HG03469 (cell line): ENCODE measurements at regions not wholly inside any gene's neighbourhood (a gene's known extent, or its start where the extent isn't known, plus 50 kb on each side); places are given as distances from the start of the nearest gene placed in this dataset.
A peak's percentile ranks its signal among the peaks of the same experiment; 100 is the strongest.

Source experiments
- ATAC-seq: cut with Tn5 transposase; IDR thresholded peaks from one replicate; pipeline ENCODE4 v1.9.1; 2021; ENCODE audit warnings: mild to moderate bottlenecking, moderate library complexity, moderate number of reproducible peaks; ENCODE audit not compliant: unreplicated experiment

DNA sequence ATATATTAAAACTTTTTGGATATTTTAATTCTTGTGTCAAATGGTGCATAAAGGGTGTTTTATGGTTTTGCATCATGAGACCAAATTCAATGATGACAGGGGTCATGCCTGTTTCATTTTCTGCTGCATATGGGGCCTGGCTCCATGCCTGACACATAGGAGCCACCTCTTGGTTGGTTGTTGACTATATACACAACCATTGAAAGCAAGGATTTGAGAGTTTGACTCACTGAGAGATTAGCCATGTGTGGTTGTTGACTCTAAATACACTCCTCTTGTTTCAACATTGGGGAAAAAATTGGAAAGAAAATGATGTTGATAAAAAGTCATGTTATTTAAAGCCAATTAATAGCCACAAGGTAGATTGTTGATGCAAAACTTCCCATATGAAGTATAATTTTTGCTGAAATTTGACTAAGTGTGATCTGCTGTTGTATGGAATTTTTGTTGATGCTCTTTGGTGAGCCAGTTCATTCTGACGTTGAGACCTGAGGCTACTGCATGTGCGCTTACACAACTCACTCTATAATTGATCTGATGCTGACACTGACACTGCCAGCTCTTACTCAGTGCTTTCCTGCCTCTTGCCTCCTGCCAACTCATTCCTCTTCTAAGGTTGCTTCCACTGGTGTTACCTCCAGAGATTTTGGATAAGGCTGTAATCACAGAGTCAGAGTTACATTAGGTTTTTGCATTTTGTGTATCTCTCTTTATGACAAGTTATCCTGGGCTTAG lies 446.2 kb upstream of the SLC14A2 start:
- ATAC-seq: no peak

DNA sequence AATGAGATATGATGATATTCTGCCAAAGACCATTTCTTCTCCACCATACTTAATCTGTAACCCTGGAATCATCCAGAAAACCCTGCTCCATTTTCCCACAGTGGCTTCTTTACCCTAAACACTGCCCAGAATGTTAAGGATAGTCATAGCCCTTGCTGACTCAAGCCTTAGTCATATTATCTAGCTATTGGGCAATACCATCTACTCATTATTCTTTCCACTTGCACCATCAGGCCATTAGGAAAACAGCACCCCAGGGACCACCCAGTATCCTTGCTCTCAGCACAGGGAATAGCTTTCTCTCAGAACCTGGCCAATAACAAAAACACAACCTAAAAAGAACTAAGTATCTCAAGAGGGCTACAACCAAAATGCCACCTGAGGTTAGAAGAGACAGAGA lies 445.7 kb upstream of the SLC14A2 start:
- no peak for ATAC-seq

DNA sequence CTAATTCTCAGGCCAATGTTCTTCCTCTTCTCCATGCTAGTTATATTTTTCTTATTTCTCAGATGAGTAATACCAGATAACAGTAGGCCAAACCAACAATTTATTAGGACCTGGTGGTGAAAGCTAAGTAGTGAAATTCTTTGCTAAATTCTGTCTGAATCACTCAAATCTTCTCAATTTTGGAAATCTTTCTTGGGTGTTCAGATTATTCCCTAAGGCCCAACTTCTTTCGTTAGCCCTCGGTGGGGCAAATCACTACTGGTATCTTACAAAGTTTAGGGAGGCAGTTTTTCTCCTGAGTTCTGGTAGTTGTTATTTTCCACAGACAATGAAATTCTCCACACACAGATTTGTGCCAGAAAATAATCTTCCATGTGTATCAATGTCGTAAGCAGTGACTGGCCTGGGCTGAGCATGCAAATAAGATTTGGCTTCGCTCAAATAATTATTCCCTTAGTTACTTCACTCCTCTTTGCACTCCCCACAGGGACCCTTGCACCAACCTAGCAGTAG lies 443.5 kb upstream of the SLC14A2 start:
- ATAC-seq: no peak

DNA sequence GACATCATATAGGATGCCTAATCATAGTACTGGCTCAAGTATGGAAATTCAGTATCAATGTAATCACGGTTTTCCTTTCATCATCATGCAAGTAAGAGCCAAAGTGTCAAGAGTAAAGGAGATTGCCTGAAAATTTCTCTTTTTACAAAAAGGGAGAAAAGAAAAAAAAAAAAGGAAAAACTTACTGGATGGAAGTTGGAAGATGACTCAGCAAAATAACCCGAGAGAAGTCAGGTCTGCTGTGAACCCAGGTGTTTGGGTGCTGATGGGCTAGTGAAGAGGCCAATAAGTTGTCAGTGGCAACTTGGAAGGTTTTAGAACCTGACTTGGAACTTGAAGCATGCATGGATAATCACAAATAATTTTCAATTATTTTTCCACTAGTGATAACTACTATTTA lies 441.9 kb upstream of the SLC14A2 start:
- no peak for ATAC-seq

DNA sequence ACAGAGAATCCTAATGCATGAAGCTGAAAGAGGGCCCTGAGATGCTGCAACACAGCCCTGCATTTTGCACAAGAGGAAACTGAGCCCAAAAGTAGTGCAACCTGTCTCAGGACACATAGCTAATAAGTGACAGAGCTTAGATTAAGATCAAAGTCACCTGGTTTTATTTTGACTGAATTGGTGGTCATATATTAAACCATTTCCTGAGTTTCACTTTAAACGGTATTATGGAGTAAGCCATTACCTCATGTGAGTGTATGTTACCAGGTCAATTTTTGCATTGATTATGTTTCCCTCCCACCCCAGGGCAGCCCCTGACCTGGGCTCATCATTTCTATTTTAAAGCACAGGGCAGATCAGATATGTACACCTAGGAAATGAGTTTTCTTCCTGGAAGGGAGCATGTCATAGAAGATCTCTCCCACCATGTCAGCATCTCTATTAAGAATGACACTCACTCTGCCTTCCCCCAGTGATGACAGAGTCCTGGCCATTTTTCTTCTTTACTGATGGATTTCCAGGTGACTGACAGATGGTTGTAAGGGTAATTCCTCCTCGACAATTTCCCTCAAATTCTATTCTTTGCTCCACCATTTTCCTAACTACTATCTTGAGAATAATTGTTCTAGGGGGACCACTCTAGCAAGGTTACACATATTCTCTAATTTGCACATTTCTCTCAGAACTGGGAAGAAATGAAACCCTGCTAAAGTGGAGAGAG lies 441.3 kb upstream of the SLC14A2 start:
- no peak for ATAC-seq

DNA sequence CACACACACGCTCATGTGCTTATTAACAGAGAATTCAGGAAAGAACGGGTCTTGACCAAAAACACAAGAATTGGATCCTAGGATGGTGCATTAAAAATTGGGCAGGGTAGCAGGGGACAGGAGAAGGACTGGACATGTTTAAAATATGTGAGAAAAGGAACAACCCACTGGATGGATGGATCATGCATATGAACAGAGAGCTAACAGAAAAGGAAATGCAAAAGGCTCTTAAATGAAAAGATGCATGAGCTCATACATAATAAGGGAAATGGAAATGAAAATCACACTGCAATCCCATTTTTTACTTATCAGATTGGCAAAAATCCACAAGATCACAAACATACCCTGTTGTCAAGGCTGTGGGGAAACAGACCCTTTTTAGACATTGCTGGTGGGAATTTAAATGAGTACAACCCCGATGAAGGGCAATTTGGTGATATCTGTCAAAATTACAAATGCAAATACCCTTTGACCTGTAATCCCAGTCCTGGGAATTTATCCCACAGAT lies 440.6 kb upstream of the SLC14A2 start:
- ATAC-seq: no peak

DNA sequence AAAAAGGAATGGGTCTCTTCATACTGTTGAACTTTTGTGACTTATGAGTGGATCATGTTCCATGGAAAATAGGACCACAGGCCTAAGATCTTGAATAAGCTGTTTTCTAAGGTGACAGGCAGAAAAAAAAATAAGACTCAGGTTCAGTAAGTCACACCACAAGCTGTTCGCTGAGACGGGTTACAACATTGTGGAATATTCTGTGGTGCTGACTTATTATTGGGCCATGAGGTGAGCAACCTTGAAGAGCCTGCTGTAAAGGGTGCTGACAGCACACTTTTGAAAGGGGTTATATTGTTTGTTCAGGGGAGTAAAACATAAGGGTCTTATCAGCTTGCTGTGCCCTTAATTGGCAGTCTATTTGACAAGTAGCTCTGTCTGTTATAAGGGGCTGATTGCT lies 439.8 kb upstream of the SLC14A2 start:
- ATAC-seq: no peak

DNA sequence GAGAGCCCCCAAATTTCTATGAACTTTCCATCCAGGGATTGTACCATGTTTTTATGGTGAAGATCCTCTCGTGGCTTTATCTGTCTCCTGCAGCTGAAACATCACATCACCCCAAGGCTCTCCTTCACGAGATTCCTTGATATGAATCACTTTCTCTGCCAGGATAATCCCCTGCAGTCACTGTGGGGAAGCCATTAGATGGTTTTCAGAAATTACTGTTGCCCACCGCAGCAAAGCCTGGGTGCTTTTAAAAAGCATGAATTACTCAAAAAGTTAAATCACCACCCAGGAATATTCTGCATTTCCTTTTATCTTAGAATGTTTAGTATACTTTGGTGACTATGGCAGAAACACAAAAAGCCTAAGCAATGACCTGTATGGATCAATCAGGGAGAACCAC lies 428.4 kb upstream of the SLC14A2 start:
- ATAC-seq: no peak

DNA sequence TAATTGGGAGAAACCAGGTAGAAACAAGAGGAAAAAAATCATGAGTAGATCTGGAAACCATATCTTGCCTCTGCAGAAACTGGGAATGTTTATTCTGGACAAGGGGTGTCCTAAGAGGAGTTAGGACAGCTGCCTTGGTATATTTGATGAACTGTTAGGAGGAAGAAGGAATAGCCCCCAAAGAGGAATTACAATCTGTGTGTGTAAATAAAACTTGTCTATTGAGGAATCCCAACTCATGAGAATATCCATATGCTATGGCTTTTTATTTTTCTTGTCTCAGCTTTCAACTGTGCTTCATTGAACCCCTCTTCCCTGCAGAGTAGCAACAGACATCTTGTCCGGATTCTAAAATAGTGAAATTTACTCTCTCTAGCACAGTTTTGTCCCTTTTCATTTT lies 423.5 kb upstream of the SLC14A2 start:
- no peak for ATAC-seq

DNA sequence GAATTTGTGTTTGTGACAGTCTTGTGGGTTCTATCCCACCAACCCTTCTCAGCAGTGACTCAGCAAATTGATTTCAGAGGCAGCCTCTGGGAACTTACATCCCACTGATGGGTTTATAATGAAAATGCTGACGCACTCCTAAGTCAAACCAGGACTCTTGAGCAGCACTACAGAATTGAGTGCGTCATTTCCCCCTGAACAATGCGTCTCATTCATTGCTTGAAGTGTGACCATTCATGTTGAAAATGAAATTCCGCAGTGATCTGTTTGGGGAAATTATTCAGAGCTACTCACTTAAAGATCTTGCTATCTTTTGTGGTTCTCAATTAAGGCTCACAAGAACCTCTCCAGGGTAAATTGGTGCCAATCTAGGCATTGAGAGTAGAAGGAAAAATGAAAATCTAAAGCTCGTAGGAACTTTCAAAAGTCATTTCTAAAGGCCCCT lies 417.7 kb upstream of the SLC14A2 start:
- peak; percentile 97 for ATAC-seq

DNA sequence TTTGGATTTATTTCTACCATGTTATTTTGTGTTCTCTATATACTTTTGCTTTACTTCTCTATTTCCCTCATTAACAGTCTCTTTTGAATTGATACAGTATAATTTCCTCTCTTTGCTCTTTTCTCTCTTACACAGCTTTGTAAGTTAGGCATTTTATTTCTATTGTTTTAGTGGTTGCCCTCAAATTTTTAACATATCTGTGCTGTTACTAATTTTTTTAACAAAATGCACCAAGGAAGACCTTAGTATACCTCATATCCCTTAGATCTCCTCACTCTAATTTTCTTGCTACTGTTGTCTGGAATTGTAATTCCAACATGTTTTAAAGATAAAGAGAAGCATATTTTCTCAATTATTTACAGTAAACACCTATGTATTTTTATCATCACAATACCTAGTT lies 416.8 kb upstream of the SLC14A2 start:
- no peak for ATAC-seq

DNA sequence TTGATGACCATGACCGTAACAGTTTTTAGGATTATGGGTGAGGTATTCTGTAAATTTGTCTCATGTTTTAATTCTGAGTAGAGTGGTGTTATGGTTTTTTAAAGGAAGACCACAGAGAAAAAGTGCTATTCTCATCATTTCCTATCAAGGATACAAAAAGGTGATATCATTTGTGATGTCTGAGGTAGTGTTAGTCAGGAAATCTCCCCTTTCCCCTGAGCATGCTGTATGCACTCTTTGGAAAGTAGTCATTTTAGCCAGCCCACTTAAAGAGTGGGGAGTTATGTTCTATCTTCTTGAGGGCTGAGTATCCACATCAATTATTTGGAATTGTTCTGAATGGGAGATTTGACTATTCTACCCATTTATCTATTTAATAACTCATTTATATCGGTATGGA lies 414.2 kb upstream of the SLC14A2 start:
- no peak for ATAC-seq

DNA sequence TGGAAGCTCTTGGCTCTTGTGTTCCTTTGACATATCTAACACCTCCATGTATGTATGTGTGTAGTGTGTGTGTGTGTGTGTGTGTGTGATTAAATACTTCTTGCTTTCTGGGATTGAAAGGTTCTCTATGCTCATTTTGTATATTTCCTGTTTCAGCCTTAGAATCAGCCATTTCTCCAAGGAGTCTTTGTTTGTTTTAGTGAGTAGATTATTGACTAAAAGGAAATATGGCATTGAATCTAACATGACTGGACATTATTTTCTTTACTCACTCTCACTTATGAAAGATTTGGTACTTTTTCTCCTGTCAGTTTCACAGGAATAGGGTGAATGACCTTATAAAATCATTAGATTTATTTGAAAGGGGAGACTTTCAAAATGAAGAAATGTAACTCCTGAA lies 413.8 kb upstream of the SLC14A2 start:
- ATAC-seq: no peak

DNA sequence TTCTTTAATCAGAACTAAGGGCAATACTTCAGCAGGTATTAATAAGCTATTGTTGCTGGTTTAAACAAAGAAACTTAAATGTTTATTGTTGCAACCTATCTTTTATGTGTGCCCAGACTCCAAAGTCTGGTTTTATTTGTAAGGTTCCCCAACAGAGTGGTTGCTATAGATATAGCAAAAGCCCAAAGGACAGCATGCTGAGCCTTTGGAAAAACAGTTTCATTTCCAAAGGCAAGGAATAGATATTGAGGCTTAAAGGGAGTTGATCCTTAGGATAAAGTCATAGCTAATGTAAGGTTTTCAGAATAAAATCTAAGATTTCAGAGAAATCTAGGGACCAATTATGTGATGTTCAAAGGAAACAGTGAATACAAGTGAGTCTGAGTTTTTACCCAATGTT lies 413.2 kb upstream of the SLC14A2 start:
- no peak for ATAC-seq

DNA sequence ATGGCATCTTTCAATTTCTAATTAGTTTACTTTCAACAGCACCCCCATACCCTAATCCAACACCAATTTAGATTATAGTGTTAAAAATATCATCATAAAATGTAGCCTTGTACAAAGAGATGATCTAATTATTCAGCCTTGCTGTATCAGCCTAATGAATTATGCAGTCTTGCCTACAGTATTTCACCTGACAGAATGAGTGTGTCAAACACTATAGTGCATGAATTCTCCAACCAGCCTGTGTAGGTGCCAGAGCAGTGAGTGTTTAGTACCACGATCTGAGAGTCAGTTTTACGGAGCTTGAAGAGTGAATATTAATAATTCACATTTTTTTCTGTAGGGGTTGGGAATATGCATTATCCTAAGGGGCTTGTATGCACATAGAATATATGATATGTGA lies 411.6 kb upstream of the SLC14A2 start:
- ATAC-seq: no peak

DNA sequence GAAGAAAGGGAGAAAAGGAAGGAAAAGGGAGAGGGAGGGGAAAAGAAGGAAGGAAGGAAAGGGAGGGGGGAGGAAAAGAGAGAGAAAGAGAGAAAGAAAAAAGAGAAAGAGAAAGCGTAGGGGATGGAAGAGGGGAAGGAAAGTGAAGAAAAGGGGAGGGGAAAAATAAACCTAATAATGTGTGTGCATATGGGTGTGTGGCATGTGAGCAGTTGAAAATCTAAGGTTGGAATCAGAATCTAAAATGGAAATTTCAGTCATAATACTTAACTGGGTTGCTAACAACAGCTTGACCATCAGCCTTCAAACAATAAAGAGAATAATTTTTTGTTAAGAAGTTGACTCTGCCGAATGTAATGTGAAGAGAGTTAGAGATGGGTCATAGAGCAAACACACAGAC lies 407.9 kb upstream of the SLC14A2 start:
- no peak for ATAC-seq

DNA sequence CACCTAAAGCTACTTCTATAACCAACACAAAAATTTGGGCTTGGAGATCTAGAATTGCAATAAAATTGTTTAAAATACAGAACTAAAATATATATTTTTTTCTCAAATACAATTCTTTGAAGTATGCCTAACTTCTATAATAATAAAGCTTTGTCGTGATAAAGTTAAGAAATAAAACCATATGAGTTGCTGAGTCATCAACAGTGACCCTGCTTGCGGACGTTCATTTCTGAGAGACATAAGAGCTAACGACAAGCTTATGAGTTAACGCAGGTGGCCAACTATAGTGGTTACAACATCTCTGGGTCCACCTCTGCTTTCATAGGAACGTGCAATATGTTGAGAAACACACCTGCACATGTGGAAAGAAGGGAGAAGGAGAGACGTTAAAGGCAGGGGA lies 407.1 kb upstream of the SLC14A2 start:
- ATAC-seq: no peak

DNA sequence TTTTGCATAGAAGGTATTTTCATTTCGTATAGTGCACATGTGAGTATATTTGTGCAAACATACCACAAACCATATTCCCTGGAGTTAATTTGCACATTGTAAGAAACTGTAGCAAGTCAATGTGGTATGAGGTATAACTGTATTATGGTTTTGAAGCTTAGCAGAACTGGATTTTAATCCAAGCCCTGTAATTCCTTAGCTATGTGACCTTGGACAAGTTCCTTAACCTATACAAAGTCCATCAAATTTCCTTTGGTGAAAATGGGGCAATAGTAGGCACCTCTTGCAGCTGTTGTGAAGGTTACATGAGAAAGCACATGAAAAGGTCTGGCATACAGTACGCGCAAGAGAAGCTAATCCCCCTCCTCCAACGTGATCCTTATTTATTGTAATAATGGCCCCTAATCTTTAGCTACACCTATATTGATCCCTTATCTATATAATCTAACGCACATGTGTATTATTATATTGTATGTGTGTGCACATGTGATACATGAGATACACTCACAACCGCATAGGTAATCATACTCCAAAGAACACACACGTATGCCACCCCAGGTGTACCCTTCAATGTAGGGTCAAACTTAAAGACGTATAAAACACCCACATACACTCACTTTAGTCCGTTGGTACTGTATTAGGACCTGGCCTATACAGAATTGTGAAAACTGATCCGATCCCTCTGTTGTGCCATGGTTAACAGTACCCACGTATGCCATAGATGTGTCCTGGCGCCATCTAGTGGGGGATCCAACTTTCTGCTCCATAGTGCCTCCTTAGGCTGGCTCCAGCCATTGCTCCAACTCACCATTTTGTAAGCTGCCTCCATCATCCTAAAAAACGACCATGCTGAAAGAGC lies 402.9 kb upstream of the SLC14A2 start:
- ATAC-seq: peak; percentile 94

DNA sequence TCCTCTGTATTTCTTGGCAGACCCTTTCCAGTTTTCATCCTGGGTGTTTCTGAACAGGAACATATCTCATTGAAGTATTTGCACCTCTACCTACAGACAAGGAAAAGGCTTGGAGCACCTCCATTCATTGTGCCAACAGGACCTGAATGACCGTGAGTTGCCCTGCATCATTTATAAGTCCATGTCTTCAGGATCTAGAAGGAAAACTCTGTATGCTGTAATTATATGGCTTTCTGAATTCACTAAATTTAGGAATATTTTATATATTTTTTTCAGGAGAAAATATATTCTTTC lies 402.3 kb upstream of the SLC14A2 start:
- ATAC-seq: no peak

DNA sequence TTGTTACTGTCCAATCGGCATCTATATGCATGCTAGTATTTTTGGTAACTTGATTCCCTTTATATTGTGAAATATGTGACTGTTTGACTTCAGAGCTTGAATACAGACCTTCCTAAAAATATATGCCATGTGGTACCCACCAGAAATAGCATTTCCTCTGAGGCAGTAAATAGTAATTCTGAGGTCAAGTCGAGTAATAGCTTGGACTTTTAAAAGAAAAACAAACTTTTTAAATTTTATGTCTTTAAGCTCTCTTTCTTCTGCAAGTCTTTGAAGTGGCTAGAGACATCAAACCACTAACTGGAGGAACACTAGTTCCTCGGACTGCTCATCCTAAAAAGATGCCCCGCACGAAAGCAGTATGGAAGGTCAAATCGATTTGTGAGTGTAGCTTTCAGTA lies 396.8 kb upstream of the SLC14A2 start:
- no peak for ATAC-seq

DNA sequence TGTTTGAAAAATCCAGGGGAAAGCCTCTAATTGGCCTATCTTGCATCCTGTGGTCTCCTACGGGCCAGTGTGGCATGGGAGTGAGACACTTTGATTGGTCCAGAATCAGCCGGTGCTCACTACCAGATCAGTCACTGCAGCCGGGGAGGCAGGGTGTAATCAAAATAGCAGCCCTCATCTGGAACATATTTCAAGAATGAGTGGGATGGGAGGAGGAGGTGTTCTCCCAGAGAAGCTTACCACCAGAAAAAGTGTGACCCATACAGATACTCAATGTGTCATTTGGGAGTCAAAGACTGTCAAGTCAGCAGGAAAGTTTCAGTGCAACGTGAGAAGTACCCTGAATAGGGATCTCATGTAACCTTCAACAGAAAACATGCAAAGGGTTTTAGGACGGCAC lies 393.9 kb upstream of the SLC14A2 start:
- ATAC-seq: no peak
